K562 (cell line): ENCODE measurements at regions not wholly inside any gene's neighbourhood (a gene's known extent, or its start where the extent isn't known, plus 50 kb on each side); places are given as distances from the start of the nearest gene placed in this dataset.

Experiments
- ATAC-seq: fragments of 200-7000 bp; cut with Tn5 transposase; 3 replicates; pipeline ENCODE4 v1.9.1; 2020; ENCODE audit warnings: moderate library complexity
- BruUV-seq: library from RNA; stranded (reverse); fragments of 400-500 nt; replicated peaks from 2 replicates; lab custom pipeline; 2021; lab: Mats Ljungman, UMichigan
- CTCF ChIA-PET: fragments of 300-600 bp; formaldehyde crosslinking; extraction: SDS; loops from one replicate; lab custom pipeline; 2021; ENCODE audit warnings: low intra/inter-chr PET ratio; lab: Yijun Ruan, JAX
- POLR2A ChIA-PET: fragments of 300-600, 350-650 bp; sonication (Branson Sonifier 250); formaldehyde crosslinking; extraction: SDS; loops from one replicate; lab custom pipeline; 2021; ENCODE audit warnings: antibody characterized with exemption, inconsistent platforms; lab: Yijun Ruan, JAX
- DNase-seq, 4 experiments: peaks; one replicate each; pipeline versions ENCODE4 v3.0.0 to v3.0.0-alpha.2; 2011 to 2018; ENCODE audit warnings: low spot score in 3 of 4, mixed read lengths in 3 of 4; ENCODE audit errors: extremely low read depth in 1 of 4
- FAIRE-seq: peaks from 2 replicates; lab custom pipeline; 2011; peaks lifted over from hg19 to GRCh38; lab: Jason Lieb, UNC
- H2AFZ ChIP-seq: 2 replicates; pipeline ENCODE4 v1.6.0; 2011; ENCODE audit warnings: low read depth, low read length, control low read depth, inconsistent platforms
- H3K27ac ChIP-seq: fragments of 200-600 bp; 3 replicates; pipeline ENCODE4 v1.8.0; 2011; ENCODE audit warnings: low read depth, mild to moderate bottlenecking, control low read depth, inconsistent platforms, low read length, moderate library complexity, mixed read lengths; ENCODE audit errors: extremely low read depth
- H3K27me3 ChIP-seq, 2 experiments: fragments of 300-600 bp in 1 of 2; 2 replicates in 1 of 2; 3 replicates in 1 of 2; pipeline versions ENCODE4 v1.6.0 to v1.8.0; 2011; ENCODE audit warnings: inconsistent platforms in 2 of 2, low read length in 2 of 2, mild to moderate bottlenecking in 1 of 2, mixed read lengths in 1 of 2, moderate library complexity in 1 of 2; ENCODE audit not compliant: control insufficient read depth in 2 of 2, insufficient read depth in 2 of 2
- H3K36me3 ChIP-seq: fragments of 300-600 bp; 3 replicates; pipeline ENCODE4 v1.8.0; 2011; ENCODE audit warnings: mild to moderate bottlenecking, low read length, inconsistent platforms; ENCODE audit not compliant: control insufficient read depth, insufficient read depth
- H3K4me1 ChIP-seq, 2 experiments: fragments of 200-600 bp in 1 of 2; replicated peaks in 1 of 2; 2 replicates in 1 of 2; 3 replicates in 1 of 2; pipeline versions ENCODE4 v1.5.1 to v1.8.0; 2011; ENCODE audit warnings: inconsistent platforms in 2 of 2, low read length in 2 of 2, mild to moderate bottlenecking in 1 of 2, mixed read lengths in 1 of 2, moderate library complexity in 1 of 2; ENCODE audit not compliant: control insufficient read depth in 2 of 2, insufficient read depth in 2 of 2
- H3K4me2 ChIP-seq: 2 replicates; pipeline ENCODE4 v1.6.1; 2011; ENCODE audit warnings: low read length, control low read depth, inconsistent platforms, mixed read lengths; ENCODE audit not compliant: insufficient read depth
- H3K4me3 ChIP-seq: fragments of 200-600 bp; sonication (generic), shearing (Covaris generic); 2 replicates; pipeline ENCODE4 v1.5.1; 2016; ENCODE audit warnings: control low read depth, inconsistent platforms
- H3K79me2 ChIP-seq: fragments of 200-600 bp; 3 replicates; pipeline ENCODE4 v1.8.0; 2011; ENCODE audit warnings: low read length, inconsistent platforms; ENCODE audit not compliant: control insufficient read depth, insufficient read depth
- H3K9ac ChIP-seq, 2 experiments: 2 replicates each; pipeline versions ENCODE4 v1.6.0 to v1.6.1; 2011; ENCODE audit warnings: low read depth in 2 of 2, low read length in 2 of 2, control low read depth in 1 of 2, inconsistent platforms in 1 of 2, mild to moderate bottlenecking in 1 of 2, mixed read lengths in 1 of 2; ENCODE audit not compliant: insufficient read depth in 1 of 2
- H3K9me1 ChIP-seq: one replicate; pipeline ENCODE4 v1.6.0; 2011; ENCODE audit warnings: inconsistent platforms, mild to moderate bottlenecking, low read length, moderate library complexity; ENCODE audit not compliant: control insufficient read depth, insufficient read depth
- H3K9me3 ChIP-seq: replicated peaks from 2 replicates; pipeline ENCODE4 v1.5.1; 2011; ENCODE audit warnings: low read depth, low read length, inconsistent platforms; ENCODE audit not compliant: control insufficient read depth, insufficient read depth
- H4K20me1 ChIP-seq: replicated peaks from 2 replicates; pipeline ENCODE4 v1.6.1; 2011; ENCODE audit warnings: low read length, inconsistent platforms, mixed read lengths; ENCODE audit not compliant: control insufficient read depth, insufficient read depth
- CTCF ChIP-seq, 3 experiments: IDR thresholded peaks in 2 of 3; conservative IDR thresholded peaks in 1 of 3; 2 replicates each; pipeline ENCODE4 v1.5.1; 2011 to 2012; ENCODE audit warnings: low read length in 3 of 3, mild to moderate bottlenecking in 3 of 3, control low read depth in 2 of 3, improper control_type of control experiment in 1 of 3, inconsistent platforms in 1 of 3, low read depth in 1 of 3, mixed read lengths in 1 of 3, moderate library complexity in 1 of 3; ENCODE audit not compliant: insufficient read depth in 2 of 3
- ELF2 ChIP-seq: fragments of 250-450 bp; sonication (Bioruptor Pico); IDR thresholded peaks from 2 replicates; pipeline ENCODE4 v1.5.0; 2021; ENCODE audit warnings: mild to moderate bottlenecking
- FOXM1 ChIP-seq, 2 experiments: fragments of 450-650 bp in 1 of 2; sonication (generic) in 1 of 2; formaldehyde crosslinking in 1 of 2; IDR thresholded peaks; 2 replicates each; pipeline versions ENCODE4 v1.6.1 to v1.9.0; 2017 to 2022; ENCODE audit warnings: low read depth in 2 of 2, mild to moderate bottlenecking in 2 of 2, missing genetic modification reagents in 1 of 2, moderate library complexity in 1 of 2
- HDAC6 ChIP-seq: IDR thresholded peaks from 2 replicates; pipeline ENCODE4 v1.6.1; 2012; ENCODE audit warnings: low read depth, mild to moderate bottlenecking, control low read depth, inconsistent platforms, low read length, moderate library complexity
- IFI16 ChIP-seq: fragments of 250-450 bp; sonication (Bioruptor Pico); IDR thresholded peaks from 2 replicates; pipeline ENCODE4 v2.1.2; 2022; ENCODE audit warnings: mild to moderate bottlenecking, inconsistent platforms
- NEUROD1 ChIP-seq: fragments of 150-350 bp; IDR thresholded peaks from 2 replicates; pipeline ENCODE4 v1.6.1; 2014; ENCODE audit warnings: borderline replicate concordance, low read length, low read depth; ENCODE audit not compliant: partially characterized antibody
- RFX7 ChIP-seq: fragments of 250-450 bp; sonication (Bioruptor Pico); IDR thresholded peaks from 2 replicates; pipeline ENCODE4 v1.5.1; 2021; ENCODE audit warnings: mild to moderate bottlenecking
- SMARCB1 ChIP-seq: IDR thresholded peaks from 2 replicates; pipeline ENCODE4 v1.6.1; 2011; ENCODE audit warnings: improper control_type of control experiment, low read depth; ENCODE audit not compliant: insufficient read length
- SRSF9 ChIP-seq: fragments of 200-400 bp; formaldehyde crosslinking; IDR thresholded peaks from 2 replicates; pipeline ENCODE4 v1.6.1; 2017; ENCODE audit warnings: low read depth, low read length, borderline replicate concordance
- ZNF830 ChIP-seq: fragments of 250-450 bp; sonication (Bioruptor Pico); IDR thresholded peaks from 2 replicates; pipeline ENCODE4 v1.5.0; 2021; ENCODE audit warnings: mild to moderate bottlenecking
- WGBS: fragments of 100-300 bp; shearing (Covaris generic); methylation state at CpG from one replicate; pipeline ENCODE4 v1.1.6; 2016; ENCODE audit warnings: low coverage, mixed read lengths; ENCODE audit not compliant: insufficient coverage; ENCODE audit errors: missing lambda C conversion rate; 5-methylcytosine and 5-hydroxymethylcytosine counted together
- in situ Hi-C: fragments of 300-500 bp; cut with MboI; formaldehyde crosslinking; loops from 4 replicates; pipeline ENCODE4 v1.15.0; 2018; ENCODE audit warnings: inconsistent platforms, mixed read lengths
- intact Hi-C: fragments of 100-400 bp; cut with micrococcal nuclease; formaldehyde crosslinking; loops from 2 replicates; pipeline ENCODE4 v1.14.2; 2022
- TF ChIP-seq, protein P1 (sequence below): fragments of 250-450 bp; sonication (Bioruptor Pico); IDR thresholded peaks from 2 replicates; pipeline ENCODE4 v1.8.0; 2021; ENCODE audit warnings: moderate library complexity, mild to moderate bottlenecking, inconsistent platforms

DNA sequence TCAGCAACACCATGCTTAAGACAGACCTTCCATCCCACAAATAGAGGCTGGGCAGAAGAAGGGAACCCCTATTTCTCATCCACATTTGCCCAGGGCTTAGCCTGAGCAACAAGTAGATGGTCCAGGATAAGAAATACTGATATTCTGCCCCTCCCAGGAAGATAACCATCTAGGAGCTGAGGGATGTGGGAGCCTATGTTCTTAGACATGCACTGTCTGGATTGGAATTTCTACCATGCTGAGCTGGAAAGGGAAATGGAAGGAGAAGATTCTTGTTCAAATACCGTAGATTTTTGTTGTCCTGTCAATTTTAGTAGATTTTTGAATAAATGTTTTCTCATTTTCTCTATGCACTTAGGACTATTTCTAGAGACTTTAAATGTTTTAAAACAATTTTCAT, 450.7 kb upstream of the SEMA6D start:
- H3K27me3 ChIP-seq, result no peaks in the 10 kb centered on the region
- H2AFZ ChIP-seq, result no peak overlapping the region
- WGBS, result 0% methylated on average over 1 of the region's 1 CpG
- no peaks in the 10 kb centered on the region for H3K4me1 ChIP-seq
- H3K4me2 ChIP-seq, result no peak overlapping the region
- intact Hi-C loops (no loop called here), in situ Hi-C loops (no loop called here)
- H3K4me3 ChIP-seq, result no peak overlapping the region
- ChIA-PET POLR2A (no interaction called here), CTCF (no interaction called here)
- BruUV-seq, result no TSS peak
- FAIRE-seq (no peak), ATAC-seq (no peak), DNase-seq (no peak)
- no peaks in the 10 kb centered on the region for H3K9me1 ChIP-seq
- no peaks in the 10 kb centered on the region for H4K20me1 ChIP-seq
- H3K27ac ChIP-seq, result no peak overlapping the region
- no peaks in the 10 kb centered on the region for H3K36me3 ChIP-seq
- no peak overlapping the region for H3K9ac ChIP-seq
- H3K79me2 ChIP-seq, result no peaks in the 10 kb centered on the region
- no peak for TF ChIP-seq HDAC6
- TF ChIP-seq SMARCB1, result no peak
- no peak for TF ChIP-seq ZNF830 (CRISPR knock-in tag)
- no peak for TF ChIP-seq IFI16 (CRISPR knock-in tag)
- no peak for TF ChIP-seq NEUROD1
- TF ChIP-seq, protein P1, sequence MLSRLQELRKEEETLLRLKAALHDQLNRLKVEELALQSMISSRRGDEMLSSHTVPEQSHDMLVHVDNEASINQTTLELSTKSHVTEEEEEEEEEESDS (CRISPR knock-in tag), result no peak
- TF ChIP-seq CTCF (IDR thresholded peaks at IDR 0.05 in 2 of 3, conservative IDR thresholded peaks at IDR 0.05 in 1 of 3; ENCODE audit: insufficient read depth in 2 of 3, low read depth in 1 of 3, low read length in 3 of 3), result no peak
- TF ChIP-seq ELF2 (CRISPR knock-in tag), result no peak
- TF ChIP-seq RFX7 (CRISPR knock-in tag), result no peak
- no peak for TF ChIP-seq SRSF9
- no peak for TF ChIP-seq FOXM1 (IDR thresholded peaks at IDR 0.05; ENCODE audit: low read depth)
- TF ChIP-seq FOXM1 (CRISPR knock-in tag; IDR thresholded peaks at IDR 0.05; ENCODE audit: low read depth), result no peak
- H3K9me3 ChIP-seq, result no peaks in the 10 kb centered on the region
